ENCODE measurements at regions not wholly inside any gene's neighbourhood (a gene's known extent, or its start where the extent isn't known, plus 50 kb on each side); places are given as distances from the start of the nearest gene placed in this dataset.

GRCh38 chr17:15177343-15177742 lies 87.8 kb downstream of the PMP22 start:
- no peak for DNase-seq

DNA sequence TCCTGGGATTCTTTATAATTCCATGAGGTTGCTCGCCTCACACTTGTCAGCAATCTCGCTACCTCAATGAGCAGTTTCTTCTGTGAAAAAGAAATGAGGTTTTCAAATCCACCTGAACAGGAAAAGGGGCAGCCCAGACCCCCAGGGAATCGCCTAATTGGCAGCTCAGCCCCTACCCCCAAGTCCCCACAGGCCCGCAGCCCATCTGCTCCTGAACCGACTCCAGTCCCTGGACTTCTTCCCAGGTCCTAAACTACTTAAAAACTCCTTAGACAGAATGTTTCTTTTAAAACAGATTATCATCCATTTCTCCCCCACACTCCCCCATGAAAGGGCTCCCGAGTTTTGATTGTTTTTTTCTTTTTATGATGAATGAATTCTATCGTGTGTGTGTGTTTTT lies 89.8 kb downstream of the PMP22 start:
- DNase-seq = no peak

GRCh38 chr17:15171167-15172047 lies 93.7 kb downstream of the PMP22 start:
- DNase-seq = peak; percentile 56

DNA sequence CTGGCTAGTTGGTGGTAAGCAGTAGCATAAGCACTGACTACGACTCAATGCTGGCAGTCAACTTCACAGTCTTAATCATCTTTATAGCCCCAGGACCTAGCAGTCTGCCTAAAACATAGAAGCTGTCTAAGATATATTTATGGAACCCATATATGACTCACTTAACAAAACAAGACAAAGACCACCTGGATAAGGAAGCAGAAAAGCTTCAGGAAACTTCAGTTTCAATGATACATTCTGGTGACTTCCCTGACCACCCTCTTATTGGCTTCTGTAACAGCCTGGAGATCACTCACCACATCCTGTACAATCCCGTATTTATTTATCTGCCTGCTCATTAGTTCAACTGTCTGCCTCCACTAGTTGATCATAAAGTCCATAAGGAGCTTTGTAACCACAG lies 95.5 kb downstream of the PMP22 start:
- no peak for DNase-seq

- no peak for DNase-seq
Measured at GRCh38 chr17:15168379-15168778, 96.7 kb downstream of the PMP22 start.

DNA sequence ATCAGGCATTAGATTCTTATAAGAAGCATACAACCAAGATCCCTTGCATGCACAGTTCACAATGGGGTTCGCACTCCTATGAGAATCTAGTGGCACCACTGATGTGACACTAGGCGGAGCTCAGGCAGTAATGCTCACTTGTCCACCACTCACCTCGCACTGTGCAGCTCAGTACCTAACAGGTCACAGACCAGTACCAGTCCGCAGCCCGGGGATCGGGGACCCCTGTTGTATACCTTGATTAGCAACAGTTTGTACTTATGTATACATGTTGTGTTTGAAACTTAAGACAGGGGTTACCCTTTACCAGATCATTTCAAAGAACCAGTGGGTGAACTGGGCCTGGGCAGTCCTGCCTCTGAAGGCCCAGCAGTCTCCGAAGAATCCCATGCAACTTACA lies 103.7 kb downstream of the PMP22 start:
- DNase-seq = no peak

DNA sequence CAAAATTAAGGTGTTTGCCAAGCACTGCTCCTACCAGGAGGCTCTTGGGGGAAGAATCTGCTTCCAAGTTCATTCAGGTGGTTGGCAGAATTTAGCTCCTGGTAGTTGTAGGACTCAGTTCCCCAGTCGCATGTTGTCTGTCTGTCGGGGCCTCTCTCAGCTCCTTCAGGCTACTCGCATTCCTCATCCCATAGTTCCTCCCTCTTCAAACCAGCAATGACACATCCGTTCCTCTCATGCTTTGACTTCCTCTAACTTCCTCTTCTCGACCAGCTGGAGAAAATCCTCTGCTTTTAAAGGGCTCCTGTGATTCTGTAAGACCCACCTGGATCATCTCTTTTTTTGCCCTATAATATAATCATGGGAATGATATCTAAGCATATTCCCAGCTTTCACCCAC lies 108.1 kb downstream of the PMP22 start:
- no peak for DNase-seq

DNA sequence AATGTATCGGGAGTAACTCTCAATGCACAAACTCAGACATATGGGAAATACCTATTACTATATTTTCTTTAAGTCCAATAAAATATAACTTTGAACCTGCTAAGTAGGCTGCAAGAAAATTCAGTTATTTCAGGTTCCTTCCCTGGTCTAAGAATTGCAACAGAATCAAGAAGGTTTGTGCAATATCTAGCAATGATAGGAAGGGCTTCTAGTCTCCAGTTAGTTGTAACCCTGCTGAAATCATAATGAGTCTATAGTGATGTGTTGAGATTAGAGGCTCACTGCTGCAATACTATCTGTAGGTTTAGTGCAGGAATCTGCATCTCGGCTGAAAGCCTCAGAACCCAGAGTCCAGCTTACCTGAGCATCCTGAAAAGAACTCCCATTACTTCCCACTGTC lies 110.5 kb downstream of the PMP22 start:
- no peak for DNase-seq

- DNase-seq = no peak
Measured at GRCh38 chr17:15145621-15146020, 119.5 kb downstream of the PMP22 start.

GRCh38 chr17:15143524-15143923 lies 121.6 kb downstream of the PMP22 start:
- no peak for DNase-seq

DNA sequence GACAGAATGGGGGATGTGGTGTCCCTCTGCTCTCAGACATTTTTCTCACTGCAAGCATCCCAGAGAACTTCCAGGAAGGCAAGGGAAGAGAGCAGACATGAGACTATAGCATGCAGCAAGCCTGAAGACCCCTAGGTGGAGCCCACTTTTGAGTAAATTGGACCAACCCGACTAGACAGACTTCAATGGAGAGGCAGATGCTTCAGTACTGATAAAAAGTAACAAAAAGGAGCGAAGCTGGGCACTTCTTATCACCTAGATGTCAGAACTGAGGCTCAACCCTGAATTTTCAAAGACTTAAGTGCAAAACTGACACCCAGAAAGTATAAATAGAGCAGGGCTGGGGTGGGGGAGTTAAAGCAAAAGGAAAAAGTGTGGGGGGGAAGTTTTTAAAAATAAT lies 130.8 kb downstream of the PMP22 start:
- no peak for DNase-seq

GRCh38 chr17:15133826-15134225 lies 131.3 kb downstream of the PMP22 start:
- no peak for DNase-seq

- DNase-seq = no peak
Measured at GRCh38 chr17:15133143-15133542, 132.0 kb downstream of the PMP22 start.

DNA sequence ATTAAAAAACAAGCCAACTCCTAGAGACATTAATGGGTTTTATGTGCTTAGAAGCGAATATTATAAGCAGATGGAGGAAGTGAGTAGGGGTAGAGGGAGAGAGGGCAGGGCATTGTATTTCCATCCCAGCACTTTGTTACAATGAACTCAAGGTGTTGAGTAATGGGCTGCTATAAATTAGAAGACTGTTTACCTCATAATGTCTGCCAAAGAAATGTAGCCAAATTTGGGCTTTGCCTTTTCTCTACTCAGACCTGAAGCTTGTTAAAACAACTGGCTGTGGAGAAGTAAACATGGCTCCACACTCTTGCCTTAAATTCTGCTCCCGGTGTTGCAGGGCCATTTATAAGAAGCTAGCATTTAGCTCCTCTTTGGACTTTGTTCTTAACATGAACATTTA lies 134.7 kb downstream of the PMP22 start:
- no peak for DNase-seq

DNA sequence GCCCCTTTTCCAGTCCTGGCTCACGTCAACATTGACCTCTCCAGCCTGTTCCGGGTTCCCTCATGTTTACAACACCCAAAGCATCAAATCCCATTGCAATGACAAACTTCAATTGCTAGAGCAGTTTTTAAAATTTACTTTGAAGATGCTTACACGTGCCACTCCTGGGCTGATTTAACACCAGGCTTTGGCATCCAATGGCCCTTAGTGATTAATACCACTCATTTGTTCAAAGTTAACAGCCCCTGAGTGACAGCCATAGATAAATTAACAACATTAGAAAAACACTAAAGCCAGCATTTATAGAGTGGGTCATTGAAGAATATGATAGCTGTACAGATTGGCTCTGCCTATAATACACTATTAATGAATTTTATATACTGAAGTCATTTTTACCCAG lies 135.1 kb downstream of the PMP22 start:
- no peak for DNase-seq

GRCh38 chr17:15124746-15125145 lies 140.4 kb downstream of the PMP22 start:
- DNase-seq = no peak

DNA sequence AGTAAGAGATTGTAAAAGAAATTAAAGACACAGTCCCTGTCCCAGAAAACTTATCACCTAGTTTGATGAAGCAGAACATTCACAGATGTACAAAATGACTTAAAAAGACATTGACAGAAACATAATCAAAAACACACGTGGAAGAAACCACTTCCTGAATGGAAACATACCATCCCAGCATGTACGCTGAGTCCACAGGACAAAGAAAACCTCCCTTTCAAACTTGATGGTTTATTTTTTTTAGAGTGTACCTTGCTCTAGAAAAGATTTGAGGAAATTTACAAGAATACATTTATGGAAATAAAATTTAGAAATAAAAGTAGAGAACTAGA lies 140.9 kb downstream of the PMP22 start:
- DNase-seq = no peak

- DNase-seq = no peak
Measured at GRCh38 chr17:15123593-15124263, 141.4 kb downstream of the PMP22 start.

GRCh38 chr17:15122857-15123256 lies 142.3 kb downstream of the PMP22 start:
- no peak for DNase-seq

GRCh38 chr17:15121426-15121825 lies 143.7 kb downstream of the PMP22 start:
- no peak for DNase-seq

DNA sequence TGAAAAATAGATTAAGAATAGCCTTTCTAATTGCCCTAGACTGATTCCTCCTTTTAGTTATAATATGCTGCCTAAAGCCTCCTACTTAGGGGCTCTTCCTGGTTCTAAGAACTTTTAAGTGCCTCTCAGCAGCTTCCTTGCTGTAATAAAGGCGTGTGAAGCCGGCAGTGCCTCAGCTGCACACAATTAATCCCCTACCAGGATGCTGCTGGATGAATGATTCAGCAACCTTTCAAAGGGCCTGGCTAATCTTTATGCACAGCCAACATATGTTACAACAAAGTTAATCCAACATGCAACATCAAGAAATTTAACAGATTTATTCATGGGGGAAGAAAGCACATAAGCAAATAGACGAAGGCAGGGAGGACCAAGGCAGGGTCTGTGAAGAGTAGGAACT lies 145.2 kb downstream of the PMP22 start:
- no peak for DNase-seq

GRCh38 chr17:15117239-15117638 lies 147.9 kb downstream of the PMP22 start:
- DNase-seq = no peak

DNA sequence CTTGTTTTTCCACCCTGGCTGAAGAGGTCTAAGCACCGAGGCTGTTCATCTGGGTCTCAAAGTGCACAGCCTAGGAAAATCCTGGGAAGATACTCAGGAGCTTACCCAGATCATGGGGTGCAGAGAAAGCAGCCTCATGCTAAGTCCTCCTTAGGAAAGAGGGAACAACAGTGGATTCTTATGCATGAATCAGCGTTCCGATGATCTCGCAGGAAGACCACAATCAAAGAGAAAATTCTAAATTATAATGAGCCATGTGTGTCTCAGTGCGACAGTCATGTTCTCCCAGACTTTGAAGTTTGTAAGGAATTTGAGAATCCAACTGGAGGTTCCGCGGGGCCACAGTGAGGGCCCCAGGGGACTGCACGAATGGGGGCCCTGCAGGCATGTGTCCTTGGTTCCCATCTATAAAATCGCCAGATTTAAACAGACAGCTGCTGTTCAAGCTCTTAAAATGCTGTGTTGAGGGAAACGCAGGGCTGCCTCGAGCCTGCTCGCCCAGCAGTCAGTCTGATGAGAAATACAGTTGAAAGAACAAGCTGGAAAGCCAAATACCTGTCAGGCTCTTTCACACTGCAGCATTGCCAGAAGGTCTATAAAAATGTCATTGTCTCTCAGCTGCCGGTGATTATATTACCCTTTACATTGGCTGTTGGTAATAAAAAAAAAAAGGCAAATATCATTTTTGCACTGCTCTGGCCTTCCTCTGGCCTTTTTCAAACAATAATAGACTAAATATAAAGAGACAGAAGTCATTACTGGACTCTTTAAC lies 152.1 kb downstream of the PMP22 start:
- DNase-seq = no peak

- no peak for DNase-seq
Measured at GRCh38 chr17:15109608-15110007, 155.5 kb downstream of the PMP22 start.

All from DMS53 (cell line).